Suprapubic skin (tissue), 4 donors: ENCODE measurements at regions not wholly inside any gene's neighbourhood (a gene's known extent, or its start where the extent isn't known, plus 50 kb on each side); places are given as distances from the start of the nearest gene placed in this dataset.

Experiments used
- DNase-seq, 2 donors: peaks; one replicate each; pipeline ENCODE4 v3.0.0-alpha.2; 2019; ENCODE audit warnings: low spot score in 2 of 2
- H3K27ac ChIP-seq: fragments of 200-600 bp; sonication (generic); one replicate; pipeline ENCODE4 v1.5.1; 2019
- H3K27me3 ChIP-seq: fragments of 200-600 bp; sonication (generic); one replicate; pipeline ENCODE4 v1.5.1; 2019
- H3K36me3 ChIP-seq: fragments of 200-600 bp; sonication (generic); one replicate; pipeline ENCODE4 v1.5.1; 2019
- H3K4me1 ChIP-seq: fragments of 200-600 bp; sonication (generic); one replicate; pipeline ENCODE4 v1.5.1; 2019
- H3K4me3 ChIP-seq: fragments of 200-600 bp; sonication (generic); one replicate; pipeline ENCODE4 v1.5.1; 2019; ENCODE audit warnings: mild to moderate bottlenecking
- H3K9me3 ChIP-seq: fragments of 200-600 bp; sonication (generic); one replicate; pipeline ENCODE4 v1.5.1; 2019
- EP300 ChIP-seq: sonication (generic); formaldehyde crosslinking; IDR thresholded peaks from one replicate; pipeline ENCODE4 v1.6.1; 2017; ENCODE audit warnings: antibody characterized with exemption
- POLR2A ChIP-seq, 2 donors: fragments of 450-650 bp; IDR thresholded peaks; one replicate each; pipeline ENCODE4 v1.6.1; 2017; ENCODE audit warnings: antibody characterized with exemption in 2 of 2, mild to moderate bottlenecking in 2 of 2, moderate library complexity in 2 of 2
- POLR2AphosphoS5 ChIP-seq, 3 donors: sonication (generic); formaldehyde crosslinking; IDR thresholded peaks; one replicate each; pipeline ENCODE4 v1.6.1; 2017; ENCODE audit warnings: antibody characterized with exemption in 3 of 3
- WGBS: methylation state at CpG from one replicate; pipeline ENCODE4 v1.1.5; 2018; 5-methylcytosine and 5-hydroxymethylcytosine counted together
- TF ChIP-seq, protein P1 (sequence below), 2 donors: fragments of 200-600 bp in 1 of 2; fragments of 450-650 bp in 1 of 2; sonication (generic) in 1 of 2; IDR thresholded peaks; one replicate each; pipeline ENCODE4 v1.5.1; 2016 to 2019; ENCODE audit warnings: antibody characterized with exemption in 2 of 2, mild to moderate bottlenecking in 1 of 2, moderate library complexity in 1 of 2

DNA sequence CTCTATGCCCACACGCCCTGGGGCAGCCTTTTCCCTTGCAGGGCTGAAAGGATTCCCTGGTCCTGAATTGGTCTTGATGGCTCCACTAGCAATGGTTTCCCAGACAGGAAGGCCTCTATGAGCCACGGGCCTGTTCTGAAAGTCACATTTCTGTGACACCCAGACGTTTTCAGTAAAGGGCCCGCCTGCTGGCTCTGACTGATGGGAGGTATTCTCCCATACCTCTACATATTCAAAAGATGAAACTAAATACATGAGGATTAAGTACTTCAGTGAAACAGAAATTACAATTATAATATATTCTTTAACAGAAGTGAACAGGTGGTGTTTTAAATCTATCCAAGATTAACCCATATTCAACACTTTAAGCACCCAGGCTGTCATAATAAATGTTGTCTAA, 629.8 kb downstream of the CDH26 start:
- WGBS = 85% methylated on average over 4 of the region's 4 CpGs
- H3K27me3 ChIP-seq = no peaks in the 10 kb centered on the region
- DNase-seq = no peak

DNA sequence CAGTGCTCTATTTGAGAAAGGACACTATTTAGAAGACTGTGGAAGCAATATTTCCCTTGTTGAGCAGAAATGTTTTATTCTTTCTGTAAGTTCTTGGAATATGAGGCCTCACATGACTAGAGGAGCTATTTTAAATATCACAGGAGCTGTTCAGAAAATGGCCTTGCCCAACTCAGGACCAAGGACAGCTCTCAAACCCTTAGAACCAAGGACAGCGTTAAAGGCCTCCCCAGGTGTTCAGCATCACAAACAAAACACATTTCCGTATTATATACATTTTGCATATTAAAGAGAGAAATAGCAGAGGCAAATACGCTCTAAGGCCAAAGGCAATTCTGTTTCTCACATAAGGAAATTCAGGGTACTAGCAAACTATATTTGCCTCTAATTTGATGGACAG, 631.4 kb downstream of the CDH26 start:
- Histone ChIP-seq H3K36me3 (no peaks in the 10 kb centered on the region), H3K27ac (no peak overlapping the region), H3K4me1 (peaks cover 8% of the 10 kb centered on the region), H3K27me3 (no peaks in the 10 kb centered on the region), H3K9me3 (no peaks in the 10 kb centered on the region), H3K4me3 (no peak overlapping the region)
- WGBS = 30% methylated on average over 3 of the region's 3 CpGs
- no peak for TF ChIP-seq EP300
- no peak for TF ChIP-seq POLR2A (IDR thresholded peaks at IDR 0.05)
- TF ChIP-seq POLR2AphosphoS5 (IDR thresholded peaks at IDR 0.05) = no peak
- TF ChIP-seq, protein P1, sequence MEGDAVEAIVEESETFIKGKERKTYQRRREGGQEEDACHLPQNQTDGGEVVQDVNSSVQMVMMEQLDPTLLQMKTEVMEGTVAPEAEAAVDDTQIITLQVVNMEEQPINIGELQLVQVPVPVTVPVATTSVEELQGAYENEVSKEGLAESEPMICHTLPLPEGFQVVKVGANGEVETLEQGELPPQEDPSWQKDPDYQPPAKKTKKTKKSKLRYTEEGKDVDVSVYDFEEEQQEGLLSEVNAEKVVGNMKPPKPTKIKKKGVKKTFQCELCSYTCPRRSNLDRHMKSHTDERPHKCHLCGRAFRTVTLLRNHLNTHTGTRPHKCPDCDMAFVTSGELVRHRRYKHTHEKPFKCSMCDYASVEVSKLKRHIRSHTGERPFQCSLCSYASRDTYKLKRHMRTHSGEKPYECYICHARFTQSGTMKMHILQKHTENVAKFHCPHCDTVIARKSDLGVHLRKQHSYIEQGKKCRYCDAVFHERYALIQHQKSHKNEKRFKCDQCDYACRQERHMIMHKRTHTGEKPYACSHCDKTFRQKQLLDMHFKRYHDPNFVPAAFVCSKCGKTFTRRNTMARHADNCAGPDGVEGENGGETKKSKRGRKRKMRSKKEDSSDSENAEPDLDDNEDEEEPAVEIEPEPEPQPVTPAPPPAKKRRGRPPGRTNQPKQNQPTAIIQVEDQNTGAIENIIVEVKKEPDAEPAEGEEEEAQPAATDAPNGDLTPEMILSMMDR (IDR thresholded peaks at IDR 0.05) = no peak
- no peak for DNase-seq

More for the DNA sequence above, 629.8 kb downstream of the CDH26 start:
- Histone ChIP-seq H3K9me3 (no peaks in the 10 kb centered on the region), H3K4me3 (no peak overlapping the region), H3K27ac (no peak overlapping the region), H3K4me1 (peaks cover 8% of the 10 kb centered on the region), H3K36me3 (no peaks in the 10 kb centered on the region)
- TF ChIP-seq, protein P1 (IDR thresholded peaks at IDR 0.05) = no peak
- TF ChIP-seq POLR2A (IDR thresholded peaks at IDR 0.05) (no peak), POLR2AphosphoS5 (IDR thresholded peaks at IDR 0.05) (no peak), EP300 (no peak)

GRCh38 chr20:60591172-60591799, 633.1 kb downstream of the CDH26 start:
- Histone ChIP-seq H3K36me3 (no peaks in the 10 kb centered on the region), H3K9me3 (no peaks in the 10 kb centered on the region), H3K27me3 (no peaks in the 10 kb centered on the region), H3K4me3 (no peak overlapping the region), H3K27ac (no peak overlapping the region), H3K4me1 (peaks cover 7% of the 10 kb centered on the region)
- WGBS = 73% methylated on average over 6 of the region's 6 CpGs
- TF ChIP-seq POLR2AphosphoS5 (IDR thresholded peaks at IDR 0.05) (no peak), EP300 (no peak), POLR2A (IDR thresholded peaks at IDR 0.05) (no peak)
- TF ChIP-seq, protein P1 (IDR thresholded peaks at IDR 0.05) = no peak
- DNase-seq = no peak

GRCh38 chr20:60598528-60598927, 640.3 kb downstream of the CDH26 start:
- H3K4me1 ChIP-seq = no peaks in the 10 kb centered on the region
- H3K9me3 ChIP-seq = no peaks in the 10 kb centered on the region
- no peak overlapping the region for H3K4me3 ChIP-seq
- no peak for TF ChIP-seq POLR2AphosphoS5 (IDR thresholded peaks at IDR 0.05)
- no peak for TF ChIP-seq EP300
- TF ChIP-seq, protein P1 (IDR thresholded peaks at IDR 0.05) = no peak
- TF ChIP-seq POLR2A (IDR thresholded peaks at IDR 0.05) = no peak
- no peak overlapping the region for H3K27ac ChIP-seq
- 86% methylated on average over 14 of the region's 14 CpGs for WGBS
- H3K27me3 ChIP-seq = no peaks in the 10 kb centered on the region
- no peaks in the 10 kb centered on the region for H3K36me3 ChIP-seq
- DNase-seq = no peak

GRCh38 chr20:60599381-60599780, 641.2 kb downstream of the CDH26 start:
- Histone ChIP-seq H3K36me3 (no peaks in the 10 kb centered on the region), H3K27me3 (no peaks in the 10 kb centered on the region), H3K4me1 (no peaks in the 10 kb centered on the region), H3K27ac (no peak overlapping the region), H3K9me3 (no peaks in the 10 kb centered on the region), H3K4me3 (no peak overlapping the region)
- TF ChIP-seq POLR2A (IDR thresholded peaks at IDR 0.05) = no peak
- TF ChIP-seq EP300 = no peak
- no peak for TF ChIP-seq POLR2AphosphoS5 (IDR thresholded peaks at IDR 0.05)
- TF ChIP-seq, protein P1 (IDR thresholded peaks at IDR 0.05) = no peak
- no peak for DNase-seq
- WGBS = 87% methylated on average over 16 of the region's 16 CpGs
